H1 (cell line): ENCODE measurements at regions not wholly inside any gene's neighbourhood (a gene's known extent, or its start where the extent isn't known, plus 50 kb on each side); places are given as distances from the start of the nearest gene placed in this dataset.

ENCODE experiments used
- CTCF ChIA-PET: fragments of 300-600 bp; sonication (Branson Sonifier 250); formaldehyde crosslinking; loops from one replicate; lab custom pipeline; 2021; ENCODE audit not compliant: partially characterized antibody; lab: Charles Lee
- POLR2A ChIA-PET: fragments of 300-600 bp; sonication (Branson Sonifier 250); formaldehyde crosslinking; loops from one replicate; lab custom pipeline; 2021; ENCODE audit warnings: inconsistent platforms; ENCODE audit not compliant: partially characterized antibody; lab: Charles Lee
- DNase-seq, 2 experiments: peaks; one replicate each; pipeline versions ENCODE4 v3.0.0 to v3.0.0-alpha.2; 2010 to 2022; ENCODE audit warnings: low spot score in 2 of 2, low read depth in 1 of 2, mixed read lengths in 1 of 2
- FAIRE-seq: peaks from 2 replicates; lab custom pipeline; 2011; peaks lifted over from hg19 to GRCh38; lab: Jason Lieb, UNC
- H2AFZ ChIP-seq: 2 replicates; pipeline ENCODE4 v1.8.1; 2012; ENCODE audit warnings: low read length, inconsistent platforms
- H2AK5ac ChIP-seq: 2 replicates; pipeline ENCODE4 v1.6.1; 2013; ENCODE audit warnings: low read depth, low read length
- H2BK120ac ChIP-seq: replicated peaks from 2 replicates; pipeline ENCODE3; 2013; ENCODE audit warnings: low read depth, low read length, inconsistent platforms
- H2BK12ac ChIP-seq: 2 replicates; pipeline ENCODE4 v1.6.1; 2013; ENCODE audit warnings: low read depth, low read length
- H2BK15ac ChIP-seq: 2 replicates; pipeline ENCODE4 v1.6.1; 2013; ENCODE audit warnings: low read length
- H2BK20ac ChIP-seq: 2 replicates; pipeline ENCODE4 v1.6.1; 2013; ENCODE audit warnings: low read length
- H2BK5ac ChIP-seq: 2 replicates; pipeline ENCODE4 v1.6.1; 2013; ENCODE audit warnings: low read depth, low read length
- H3K14ac ChIP-seq: 2 replicates; pipeline ENCODE4 v1.6.1; 2013; ENCODE audit warnings: inconsistent platforms; ENCODE audit not compliant: insufficient read length
- H3K18ac ChIP-seq: 2 replicates; pipeline ENCODE4 v1.6.1; 2013; ENCODE audit warnings: low read length; ENCODE audit errors: extremely low read depth
- H3K23ac ChIP-seq: 2 replicates; pipeline ENCODE4 v1.6.1; 2013; ENCODE audit warnings: inconsistent platforms; ENCODE audit not compliant: insufficient read length
- H3K23me2 ChIP-seq: 2 replicates; pipeline ENCODE4 v1.6.1; 2013; ENCODE audit warnings: low read depth, low read length
- H3K27ac ChIP-seq: 2 replicates; pipeline ENCODE4 v1.6.1; 2011; ENCODE audit warnings: low read depth, low read length, inconsistent platforms
- H3K27me3 ChIP-seq, 4 experiments: replicated peaks in 1 of 4; 1 replicate in 1 of 4; 2 replicates in 3 of 4; pipeline versions ENCODE4 v1.6.1 to v1.8.1; 2011 to 2013; ENCODE audit warnings: low read length in 3 of 4, mild to moderate bottlenecking in 3 of 4, inconsistent platforms in 2 of 4, mixed read lengths in 2 of 4, moderate library complexity in 1 of 4; ENCODE audit not compliant: control insufficient read depth in 3 of 4, insufficient read depth in 3 of 4; ENCODE audit errors: extremely low read depth in 1 of 4
- H3K36me3 ChIP-seq, 4 experiments: 2 replicates each; pipeline versions ENCODE4 v1.6.1 to v1.8.1; 2011 to 2013; ENCODE audit warnings: mild to moderate bottlenecking in 4 of 4, low read length in 3 of 4, moderate library complexity in 2 of 4, control low read depth in 1 of 4, inconsistent platforms in 1 of 4; ENCODE audit not compliant: insufficient read depth in 4 of 4, control insufficient read depth in 2 of 4
- H3K4ac ChIP-seq: replicated peaks from 2 replicates; pipeline ENCODE3; 2013; ENCODE audit warnings: low read length, low read depth, mixed read lengths, inconsistent platforms; ENCODE audit not compliant: insufficient read length
- H3K4me1 ChIP-seq, 4 experiments: replicated peaks in 1 of 4; 1 replicate in 1 of 4; 2 replicates in 3 of 4; pipeline versions ENCODE4 v1.6.1 to v1.8.1; 2011 to 2013; ENCODE audit warnings: low read length in 3 of 4, inconsistent platforms in 2 of 4, mixed read lengths in 1 of 4; ENCODE audit not compliant: insufficient read depth in 4 of 4, control insufficient read depth in 3 of 4
- H3K4me2 ChIP-seq, 2 experiments: 2 replicates each; pipeline versions ENCODE4 v1.6.1 to v1.8.1; 2011 to 2013; ENCODE audit warnings: low read depth in 2 of 2, low read length in 2 of 2, control low read depth in 1 of 2, inconsistent platforms in 1 of 2, mild to moderate bottlenecking in 1 of 2; ENCODE audit not compliant: insufficient read depth in 1 of 2
- H3K4me3 ChIP-seq, 4 experiments: fragments of 200-600, 300-600 bp in 1 of 4; sonication (generic), shearing (Covaris generic), sonication (Bioruptor Twin) in 1 of 4; 2 replicates each; pipeline versions ENCODE4 v1.5.1 to v1.8.1; 2011 to 2016; ENCODE audit warnings: low read length in 4 of 4, low read depth in 3 of 4, control low read depth in 2 of 4, inconsistent platforms in 2 of 4, mild to moderate bottlenecking in 2 of 4, mixed read lengths in 1 of 4, moderate library complexity in 1 of 4; ENCODE audit not compliant: insufficient read depth in 2 of 4; ENCODE audit errors: extremely low read depth in 1 of 4
- H3K56ac ChIP-seq: replicated peaks from 2 replicates; pipeline ENCODE3; 2013; ENCODE audit warnings: low read depth, mild to moderate bottlenecking, mixed read lengths, low read length, inconsistent platforms; ENCODE audit not compliant: insufficient read length
- H3K79me1 ChIP-seq: 2 replicates; pipeline ENCODE4 v1.6.1; 2013; ENCODE audit warnings: low read depth, low read length, control low read depth
- H3K79me2 ChIP-seq, 2 experiments: 2 replicates each; pipeline versions ENCODE4 v1.6.1 to v1.8.1; 2012 to 2013; ENCODE audit warnings: low read length in 2 of 2, mild to moderate bottlenecking in 2 of 2, inconsistent platforms in 1 of 2; ENCODE audit not compliant: insufficient read depth in 2 of 2, control insufficient read depth in 1 of 2
- H3K9ac ChIP-seq, 4 experiments: replicated peaks in 1 of 4; 1 replicate in 1 of 4; 2 replicates in 3 of 4; pipeline versions ENCODE4 v1.6.1 to v1.8.1; 2011 to 2013; ENCODE audit warnings: low read depth in 3 of 4, low read length in 3 of 4, control low read depth in 2 of 4, mild to moderate bottlenecking in 2 of 4, moderate library complexity in 2 of 4, inconsistent platforms in 1 of 4; ENCODE audit errors: extremely low read depth in 1 of 4
- H3K9me3 ChIP-seq, 2 experiments: 2 replicates each; pipeline versions ENCODE4 v1.6.1 to v1.8.1; 2012 to 2013; ENCODE audit warnings: mild to moderate bottlenecking in 2 of 2, moderate library complexity in 2 of 2, control low read depth in 1 of 2, inconsistent platforms in 1 of 2, low read depth in 1 of 2, low read length in 1 of 2, mixed read lengths in 1 of 2; ENCODE audit not compliant: insufficient read depth in 2 of 2
- H4K20me1 ChIP-seq, 2 experiments: replicated peaks in 1 of 2; 2 replicates each; pipeline versions ENCODE3 to v1.8.1; 2011 to 2013; ENCODE audit warnings: inconsistent platforms in 2 of 2, low read length in 2 of 2, mild to moderate bottlenecking in 1 of 2; ENCODE audit not compliant: insufficient read depth in 2 of 2, control insufficient read depth in 1 of 2
- H4K5ac ChIP-seq: 2 replicates; pipeline ENCODE4 v1.6.1; 2013; ENCODE audit warnings: low read length, low read depth, mixed read lengths, inconsistent platforms; ENCODE audit not compliant: insufficient read length
- H4K8ac ChIP-seq: 2 replicates; pipeline ENCODE4 v1.8.0; 2013; ENCODE audit warnings: mild to moderate bottlenecking, moderate library complexity, low read length, inconsistent platforms; ENCODE audit not compliant: insufficient read depth; ENCODE audit errors: extremely low read depth
- H4K91ac ChIP-seq: replicated peaks from 2 replicates; pipeline ENCODE3; 2013; ENCODE audit warnings: low read length, mixed read lengths, inconsistent platforms; ENCODE audit not compliant: insufficient read length
- CREB1 ChIP-seq: IDR thresholded peaks from 2 replicates; pipeline ENCODE4 v1.6.1; 2012; ENCODE audit warnings: inconsistent platforms
- FOSL1 ChIP-seq: IDR thresholded peaks from 2 replicates; pipeline ENCODE4 v1.6.1; 2011; ENCODE audit warnings: mild to moderate bottlenecking, low read depth, low read length, moderate library complexity; ENCODE audit not compliant: insufficient read depth
- GTF2F1 ChIP-seq: IDR thresholded peaks from 2 replicates; pipeline ENCODE4 v1.6.1; 2012; ENCODE audit warnings: low read depth, low read length, improper control_type of control experiment, borderline replicate concordance
- PHF8 ChIP-seq: fragments of 200-600 bp; sonication (generic); conservative IDR thresholded peaks from 2 replicates; pipeline ENCODE4 v1.7.1; 2012; ENCODE audit warnings: low read depth, mild to moderate bottlenecking, inconsistent platforms, low read length, moderate library complexity
- POLR2A ChIP-seq, 2 experiments: IDR thresholded peaks; 1 replicate in 1 of 2; 2 replicates in 1 of 2; pipeline ENCODE4 v1.6.1; 2011; ENCODE audit warnings: low read depth in 2 of 2, low read length in 2 of 2, mild to moderate bottlenecking in 2 of 2; ENCODE audit errors: control extremely low read depth in 1 of 2
- POLR2AphosphoS5 ChIP-seq: IDR thresholded peaks from 2 replicates; pipeline ENCODE4 v1.6.1; 2011; ENCODE audit warnings: low read depth, low read length
- SUZ12 ChIP-seq: fragments of 200-600 bp; sonication (generic); IDR thresholded peaks from 2 replicates; pipeline ENCODE4 v1.6.1; 2012; ENCODE audit warnings: mild to moderate bottlenecking, inconsistent platforms, low read length, moderate library complexity, mixed read lengths
- TF ChIP-seq, protein P1 (sequence below): IDR thresholded peaks from 2 replicates; pipeline ENCODE4 v1.6.1; 2012; ENCODE audit warnings: inconsistent platforms

GRCh38 chr13:70708775-70709174 is 600.5 kb upstream of the KLHL1 start:
- POLR2A ChIA-PET = no interaction called here
- no peak overlapping the region for H3K14ac ChIP-seq
- H2BK12ac ChIP-seq = no peak overlapping the region
- no peak overlapping the region for H3K4ac ChIP-seq
- no peaks in the 10 kb centered on the region; the same call in 1 of the 2 replicates for H3K23me2 ChIP-seq
- no peak overlapping the region for H2BK15ac ChIP-seq
- no peak for FAIRE-seq
- no peaks in the 10 kb centered on the region for H3K79me2 ChIP-seq
- CTCF ChIA-PET = no interaction called here
- H3K4me3 ChIP-seq = no peak overlapping the region
- H2AFZ ChIP-seq = no peak overlapping the region
- no peak overlapping the region for H4K5ac ChIP-seq
- H3K9ac ChIP-seq = no peak overlapping the region
- H2AK5ac ChIP-seq = no peak overlapping the region
- H4K91ac ChIP-seq = no peak overlapping the region
- H3K36me3 ChIP-seq = no peaks in the 10 kb centered on the region
- TF ChIP-seq POLR2AphosphoS5 (no peak), PHF8 (no peak), CREB1 (no peak), POLR2A (IDR thresholded peaks at IDR 0.05; ENCODE audit: control extremely low read depth in 1 of 2, low read depth in 2 of 2, low read length in 2 of 2) (no peak), FOSL1 (no peak), SUZ12 (no peak), GTF2F1 (no peak)
- TF ChIP-seq, protein P1, sequence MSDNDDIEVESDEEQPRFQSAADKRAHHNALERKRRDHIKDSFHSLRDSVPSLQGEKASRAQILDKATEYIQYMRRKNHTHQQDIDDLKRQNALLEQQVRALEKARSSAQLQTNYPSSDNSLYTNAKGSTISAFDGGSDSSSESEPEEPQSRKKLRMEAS = no peak
- DNase-seq = no peak
- no peaks in the 10 kb centered on the region for H3K9me3 ChIP-seq
- H3K27me3 ChIP-seq = no peaks in the 10 kb centered on the region
- H4K8ac ChIP-seq = no peak overlapping the region
- H3K56ac ChIP-seq = no peak overlapping the region
- H4K20me1 ChIP-seq = no peaks in the 10 kb centered on the region
- no peak overlapping the region for H2BK5ac ChIP-seq
- H3K23ac ChIP-seq = no peak overlapping the region
- no peak overlapping the region for H3K27ac ChIP-seq
- no peak overlapping the region for H3K18ac ChIP-seq
- no peak overlapping the region for H2BK120ac ChIP-seq
- H3K4me1 ChIP-seq = no peaks in the 10 kb centered on the region
- H2BK20ac ChIP-seq = no peak overlapping the region
- no peaks in the 10 kb centered on the region for H3K79me1 ChIP-seq
- no peak overlapping the region for H3K4me2 ChIP-seq
